Body of pancreas (tissue), 4 donors: ENCODE measurements at regions not wholly inside any gene's neighbourhood (a gene's known extent, or its start where the extent isn't known, plus 50 kb on each side); places are given as distances from the start of the nearest gene placed in this dataset.

Experiments
- POLR2A ChIP-seq, 3 donors: fragments of 450-650 bp; IDR thresholded peaks; one replicate each; pipeline ENCODE4 v1.6.1; 2016; ENCODE audit warnings: antibody characterized with exemption in 3 of 3, mild to moderate bottlenecking in 2 of 3
- TF ChIP-seq, protein P1 (sequence below), 7 experiments: fragments of 450-650 bp in 4 of 7; fragments of 200-600 bp in 3 of 7; sonication (generic) in 3 of 7; IDR thresholded peaks; one replicate each; pipeline ENCODE4 v1.5.1; 2016 to 2019; ENCODE audit warnings: antibody characterized with exemption in 7 of 7

DNA sequence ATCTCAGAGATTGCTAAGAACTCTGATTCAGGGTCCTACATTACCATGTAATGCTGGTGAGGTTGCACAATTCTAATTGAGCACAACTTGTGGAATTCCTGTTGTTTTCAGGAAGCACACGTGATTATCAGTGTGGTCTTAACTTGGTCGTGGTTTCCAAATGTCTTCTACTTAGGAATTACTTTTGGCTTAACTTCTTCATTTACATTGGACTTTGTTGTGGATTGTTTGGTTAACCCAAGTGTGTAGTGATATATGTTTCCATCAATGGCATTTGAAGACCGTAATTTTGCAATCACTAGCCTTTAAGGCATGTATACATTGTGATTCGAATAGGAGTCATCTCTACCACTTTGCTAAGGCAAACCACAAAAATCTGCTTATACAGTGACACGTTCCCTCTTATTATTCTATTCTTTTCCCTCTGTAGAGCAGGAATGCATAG is 373.3 kb downstream of the IRS1 start:
- TF ChIP-seq, protein P1, sequence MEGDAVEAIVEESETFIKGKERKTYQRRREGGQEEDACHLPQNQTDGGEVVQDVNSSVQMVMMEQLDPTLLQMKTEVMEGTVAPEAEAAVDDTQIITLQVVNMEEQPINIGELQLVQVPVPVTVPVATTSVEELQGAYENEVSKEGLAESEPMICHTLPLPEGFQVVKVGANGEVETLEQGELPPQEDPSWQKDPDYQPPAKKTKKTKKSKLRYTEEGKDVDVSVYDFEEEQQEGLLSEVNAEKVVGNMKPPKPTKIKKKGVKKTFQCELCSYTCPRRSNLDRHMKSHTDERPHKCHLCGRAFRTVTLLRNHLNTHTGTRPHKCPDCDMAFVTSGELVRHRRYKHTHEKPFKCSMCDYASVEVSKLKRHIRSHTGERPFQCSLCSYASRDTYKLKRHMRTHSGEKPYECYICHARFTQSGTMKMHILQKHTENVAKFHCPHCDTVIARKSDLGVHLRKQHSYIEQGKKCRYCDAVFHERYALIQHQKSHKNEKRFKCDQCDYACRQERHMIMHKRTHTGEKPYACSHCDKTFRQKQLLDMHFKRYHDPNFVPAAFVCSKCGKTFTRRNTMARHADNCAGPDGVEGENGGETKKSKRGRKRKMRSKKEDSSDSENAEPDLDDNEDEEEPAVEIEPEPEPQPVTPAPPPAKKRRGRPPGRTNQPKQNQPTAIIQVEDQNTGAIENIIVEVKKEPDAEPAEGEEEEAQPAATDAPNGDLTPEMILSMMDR (IDR thresholded peaks at IDR 0.05): no peak
- no peak for TF ChIP-seq POLR2A (IDR thresholded peaks at IDR 0.05)
